Uterus (tissue), 2 donors: ENCODE measurements at regions not wholly inside any gene's neighbourhood (a gene's known extent, or its start where the extent isn't known, plus 50 kb on each side); places are given as distances from the start of the nearest gene placed in this dataset.

Source experiments
- CTCF ChIP-seq, 4 experiments: fragments of 200-600 bp in 2 of 4; fragments of 450-650 bp in 2 of 4; sonication (generic) in 2 of 4; IDR thresholded peaks; one replicate each; pipeline ENCODE4 v1.5.1; 2016 to 2019; ENCODE audit warnings: antibody characterized with exemption in 4 of 4, mild to moderate bottlenecking in 2 of 4, moderate library complexity in 1 of 4
- POLR2A ChIP-seq, 2 donors: fragments of 450-650 bp; IDR thresholded peaks; one replicate each; pipeline ENCODE4 v1.6.1; 2016; ENCODE audit warnings: antibody characterized with exemption in 2 of 2, mild to moderate bottlenecking in 1 of 2, moderate library complexity in 1 of 2

- no peak for TF ChIP-seq CTCF (IDR thresholded peaks at IDR 0.05)
- no peak for TF ChIP-seq POLR2A (IDR thresholded peaks at IDR 0.05)
These were observed 119.5 kb downstream of the NUP35 start for GRCh38 chr2:183243758-183244157.
